Liver (tissue), 8 donors: ENCODE measurements at regions not wholly inside any gene's neighbourhood (a gene's known extent, or its start where the extent isn't known, plus 50 kb on each side); places are given as distances from the start of the nearest gene placed in this dataset.

ENCODE experiments used
- DNase-seq: peaks from one replicate; pipeline ENCODE4 v3.0.0-alpha.2; 2017; ENCODE audit warnings: low spot score
- H3K27ac ChIP-seq, 2 donors: one replicate each; pipeline ENCODE4 v1.7.0; 2013; ENCODE audit warnings: inconsistent platforms in 2 of 2, low read length in 2 of 2, control low read depth in 1 of 2, low read depth in 1 of 2, mild to moderate bottlenecking in 1 of 2
- H3K27me3 ChIP-seq, 4 donors: one replicate each; pipeline versions ENCODE4 v1.6.1 to v1.7.0; 2013; ENCODE audit warnings: low read length in 3 of 4, inconsistent platforms in 1 of 4, mild to moderate bottlenecking in 1 of 4, moderate library complexity in 1 of 4; ENCODE audit not compliant: control insufficient read depth in 4 of 4, insufficient read depth in 4 of 4
- H3K36me3 ChIP-seq, 4 donors: one replicate each; pipeline versions ENCODE4 v1.6.1 to v1.7.0; 2013; ENCODE audit warnings: low read length in 3 of 4, mild to moderate bottlenecking in 3 of 4, low read depth in 1 of 4, moderate library complexity in 1 of 4; ENCODE audit not compliant: control insufficient read depth in 4 of 4, insufficient read depth in 3 of 4
- H3K4me1 ChIP-seq, 4 donors: one replicate each; pipeline versions ENCODE4 v1.6.1 to v1.7.0; 2013; ENCODE audit warnings: low read length in 3 of 4, mild to moderate bottlenecking in 3 of 4, moderate library complexity in 1 of 4; ENCODE audit not compliant: control insufficient read depth in 4 of 4, insufficient read depth in 4 of 4
- H3K4me3 ChIP-seq, 3 donors: one replicate each; pipeline versions ENCODE4 v1.6.1 to v1.7.0; 2013; ENCODE audit warnings: low read length in 3 of 3, control low read depth in 1 of 3, low read depth in 1 of 3, mild to moderate bottlenecking in 1 of 3
- H3K9ac ChIP-seq, 2 donors: one replicate each; pipeline ENCODE4 v1.7.0; 2013; ENCODE audit warnings: low read length in 2 of 2, mild to moderate bottlenecking in 2 of 2, moderate library complexity in 2 of 2, control low read depth in 1 of 2, low read depth in 1 of 2
- H3K9me3 ChIP-seq, 4 donors: one replicate each; pipeline versions ENCODE4 v1.6.1 to v1.7.0; 2013; ENCODE audit warnings: low read length in 3 of 4; ENCODE audit not compliant: control insufficient read depth in 4 of 4
- EGR1 ChIP-seq, 2 donors: IDR thresholded peaks; 2 replicates each; pipeline ENCODE4 v1.6.1; 2016 to 2018; ENCODE audit warnings: antibody characterized with exemption in 2 of 2, low read depth in 2 of 2
- FOXA1 ChIP-seq: IDR thresholded peaks from 2 replicates; pipeline ENCODE4 v1.6.1; 2016; ENCODE audit warnings: antibody characterized with exemption
- FOXA2 ChIP-seq: IDR thresholded peaks from 2 replicates; pipeline ENCODE4 v1.6.1; 2016; ENCODE audit warnings: antibody characterized with exemption
- GABPA ChIP-seq, 2 donors: IDR thresholded peaks in 1 of 2; conservative IDR thresholded peaks in 1 of 2; 2 replicates each; pipeline ENCODE4 v1.6.1; 2016; ENCODE audit warnings: antibody characterized with exemption in 2 of 2, mild to moderate bottlenecking in 1 of 2, moderate library complexity in 1 of 2
- JUND ChIP-seq, 2 donors: IDR thresholded peaks; 2 replicates each; pipeline ENCODE4 v1.6.1; 2016; ENCODE audit warnings: antibody characterized with exemption in 2 of 2
- NR2F2 ChIP-seq: IDR thresholded peaks from 2 replicates; pipeline ENCODE4 v1.6.1; 2016; ENCODE audit warnings: antibody characterized with exemption
- RAD21 ChIP-seq, 2 donors: IDR thresholded peaks; 2 replicates each; pipeline ENCODE4 v1.6.1; 2016; ENCODE audit warnings: antibody characterized with exemption in 2 of 2, mild to moderate bottlenecking in 2 of 2
- RXRA ChIP-seq, 2 donors: IDR thresholded peaks; 2 replicates each; pipeline ENCODE4 v1.6.1; 2017 to 2018; ENCODE audit warnings: antibody characterized with exemption in 2 of 2, mild to moderate bottlenecking in 1 of 2
- SP1 ChIP-seq: IDR thresholded peaks from 2 replicates; pipeline ENCODE4 v1.6.1; 2018; ENCODE audit warnings: antibody characterized with exemption, mild to moderate bottlenecking
- TAF1 ChIP-seq: conservative IDR thresholded peaks from 2 replicates; pipeline ENCODE4 v1.6.1; 2016; ENCODE audit warnings: antibody characterized with exemption, mild to moderate bottlenecking
- YY1 ChIP-seq: IDR thresholded peaks from 2 replicates; pipeline ENCODE4 v1.6.1; 2016; ENCODE audit warnings: antibody characterized with exemption, mild to moderate bottlenecking
- WGBS: extraction: QIAGEN DNeasy Blood & Tissue Kit; methylation state at CpG from one replicate; pipeline ENCODE4 v1.1.7; 2013; 5-methylcytosine and 5-hydroxymethylcytosine counted together
- TF ChIP-seq, protein P1 (sequence below): fragments of 150-350 bp; IDR thresholded peaks from 2 replicates; pipeline ENCODE4 v1.5.1; 2017; ENCODE audit warnings: improper control_type of control experiment, low read depth, low read length; ENCODE audit not compliant: missing input control
- TF ChIP-seq, protein P2 (sequence below): IDR thresholded peaks from 2 replicates; pipeline ENCODE4 v1.6.1; 2016; ENCODE audit warnings: antibody characterized with exemption
- TF ChIP-seq, protein P3 (sequence below): IDR thresholded peaks from 2 replicates; pipeline ENCODE4 v1.6.1; 2016; ENCODE audit warnings: antibody characterized with exemption
- TF ChIP-seq, protein P4 (sequence below): IDR thresholded peaks from 2 replicates; pipeline ENCODE4 v1.6.1; 2016; ENCODE audit warnings: antibody characterized with exemption
- TF ChIP-seq, protein P5 (sequence below): IDR thresholded peaks from 2 replicates; pipeline ENCODE4 v1.6.1; 2016; ENCODE audit warnings: antibody characterized with exemption, mild to moderate bottlenecking
- donor health status: healthy.
- donor health status: healthy.
- donor health status: healthy.
- donor health status: healthy.
- donor health status: healthy.

DNA sequence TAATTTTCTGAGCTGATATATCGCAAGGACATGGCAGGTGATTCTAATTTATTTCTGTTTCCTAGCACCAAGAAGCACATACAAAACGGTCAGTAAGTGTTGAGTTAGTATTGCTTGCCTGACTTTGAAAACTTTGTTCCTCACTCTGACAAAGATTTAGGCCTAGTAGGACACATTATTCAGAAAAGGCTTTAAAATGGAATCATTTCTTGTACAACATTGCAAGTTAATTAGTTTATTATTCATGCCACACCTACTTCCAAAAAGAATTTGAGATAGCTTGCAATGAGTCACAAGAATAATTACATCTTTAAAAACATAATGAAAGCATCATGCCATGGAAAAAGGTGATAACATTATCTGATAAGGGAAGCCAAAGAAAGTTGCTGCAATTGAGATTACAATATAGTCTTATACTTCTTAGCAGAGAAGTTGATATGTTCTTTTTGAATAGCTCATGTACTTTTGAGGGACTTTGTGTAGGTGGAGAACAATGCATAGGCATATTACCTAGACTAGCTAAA lies 474.2 kb downstream of the KLF5 start (continued):
- TF ChIP-seq, protein P1, sequence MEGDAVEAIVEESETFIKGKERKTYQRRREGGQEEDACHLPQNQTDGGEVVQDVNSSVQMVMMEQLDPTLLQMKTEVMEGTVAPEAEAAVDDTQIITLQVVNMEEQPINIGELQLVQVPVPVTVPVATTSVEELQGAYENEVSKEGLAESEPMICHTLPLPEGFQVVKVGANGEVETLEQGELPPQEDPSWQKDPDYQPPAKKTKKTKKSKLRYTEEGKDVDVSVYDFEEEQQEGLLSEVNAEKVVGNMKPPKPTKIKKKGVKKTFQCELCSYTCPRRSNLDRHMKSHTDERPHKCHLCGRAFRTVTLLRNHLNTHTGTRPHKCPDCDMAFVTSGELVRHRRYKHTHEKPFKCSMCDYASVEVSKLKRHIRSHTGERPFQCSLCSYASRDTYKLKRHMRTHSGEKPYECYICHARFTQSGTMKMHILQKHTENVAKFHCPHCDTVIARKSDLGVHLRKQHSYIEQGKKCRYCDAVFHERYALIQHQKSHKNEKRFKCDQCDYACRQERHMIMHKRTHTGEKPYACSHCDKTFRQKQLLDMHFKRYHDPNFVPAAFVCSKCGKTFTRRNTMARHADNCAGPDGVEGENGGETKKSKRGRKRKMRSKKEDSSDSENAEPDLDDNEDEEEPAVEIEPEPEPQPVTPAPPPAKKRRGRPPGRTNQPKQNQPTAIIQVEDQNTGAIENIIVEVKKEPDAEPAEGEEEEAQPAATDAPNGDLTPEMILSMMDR: no peak
- TF ChIP-seq, protein P2, sequence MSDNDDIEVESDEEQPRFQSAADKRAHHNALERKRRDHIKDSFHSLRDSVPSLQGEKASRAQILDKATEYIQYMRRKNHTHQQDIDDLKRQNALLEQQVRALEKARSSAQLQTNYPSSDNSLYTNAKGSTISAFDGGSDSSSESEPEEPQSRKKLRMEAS: no peak
- no peak for TF ChIP-seq NR2F2
- TF ChIP-seq, protein P3, sequence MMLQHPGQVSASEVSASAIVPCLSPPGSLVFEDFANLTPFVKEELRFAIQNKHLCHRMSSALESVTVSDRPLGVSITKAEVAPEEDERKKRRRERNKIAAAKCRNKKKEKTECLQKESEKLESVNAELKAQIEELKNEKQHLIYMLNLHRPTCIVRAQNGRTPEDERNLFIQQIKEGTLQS: no peak

DNA sequence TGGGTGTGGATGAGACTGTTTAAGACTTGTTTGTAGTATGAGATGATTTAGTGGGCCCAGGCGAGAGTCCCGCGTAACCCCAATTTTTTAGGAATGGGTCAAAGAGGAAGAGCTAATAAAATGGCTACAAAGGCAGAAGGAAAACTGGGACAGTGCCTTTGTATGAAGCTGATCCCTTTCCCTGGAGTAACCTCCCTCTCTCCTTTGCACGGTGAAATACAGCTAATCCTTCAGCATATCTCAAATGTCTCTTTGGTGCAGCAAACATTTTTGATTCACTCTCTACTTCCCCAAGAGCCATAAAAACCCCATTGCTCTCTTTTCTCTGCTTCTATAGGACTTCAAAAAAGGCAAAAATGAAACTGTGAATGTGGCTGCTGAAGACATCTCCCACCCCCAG lies 473.8 kb downstream of the KLF5 start:
- Histone ChIP-seq H3K27me3 (peaks cover 0 to 3% (median 0%) of the 10 kb centered on the region in 4 donors), H3K4me3 (no peak overlapping the region), H3K27ac (no peak overlapping the region), H3K4me1 (no peaks in the 10 kb centered on the region), H3K9me3 (no peaks in the 10 kb centered on the region), H3K9ac (no peak overlapping the region), H3K36me3 (no peaks in the 10 kb centered on the region)
- no peak for TF ChIP-seq SP1
- no peak for TF ChIP-seq YY1
- no peak for TF ChIP-seq JUND (IDR thresholded peaks at IDR 0.05)
- TF ChIP-seq, protein P4, sequence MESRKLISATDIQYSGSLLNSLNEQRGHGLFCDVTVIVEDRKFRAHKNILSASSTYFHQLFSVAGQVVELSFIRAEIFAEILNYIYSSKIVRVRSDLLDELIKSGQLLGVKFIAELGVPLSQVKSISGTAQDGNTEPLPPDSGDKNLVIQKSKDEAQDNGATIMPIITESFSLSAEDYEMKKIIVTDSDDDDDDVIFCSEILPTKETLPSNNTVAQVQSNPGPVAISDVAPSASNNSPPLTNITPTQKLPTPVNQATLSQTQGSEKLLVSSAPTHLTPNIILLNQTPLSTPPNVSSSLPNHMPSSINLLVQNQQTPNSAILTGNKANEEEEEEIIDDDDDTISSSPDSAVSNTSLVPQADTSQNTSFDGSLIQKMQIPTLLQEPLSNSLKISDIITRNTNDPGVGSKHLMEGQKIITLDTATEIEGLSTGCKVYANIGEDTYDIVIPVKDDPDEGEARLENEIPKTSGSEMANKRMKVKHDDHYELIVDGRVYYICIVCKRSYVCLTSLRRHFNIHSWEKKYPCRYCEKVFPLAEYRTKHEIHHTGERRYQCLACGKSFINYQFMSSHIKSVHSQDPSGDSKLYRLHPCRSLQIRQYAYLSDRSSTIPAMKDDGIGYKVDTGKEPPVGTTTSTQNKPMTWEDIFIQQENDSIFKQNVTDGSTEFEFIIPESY: no peak
- no peak for TF ChIP-seq GABPA (IDR thresholded peaks at IDR 0.05 in 1 of 2, conservative IDR thresholded peaks at IDR 0.05 in 1 of 2)
- TF ChIP-seq, protein P2: no peak
- TF ChIP-seq TAF1: no peak
- TF ChIP-seq, protein P1: no peak
- TF ChIP-seq EGR1 (IDR thresholded peaks at IDR 0.05; ENCODE audit: low read depth in 2 of 2): no peak
- DNase-seq: no peak
- WGBS: 94% methylated on average over 4 of the region's 4 CpGs

DNA sequence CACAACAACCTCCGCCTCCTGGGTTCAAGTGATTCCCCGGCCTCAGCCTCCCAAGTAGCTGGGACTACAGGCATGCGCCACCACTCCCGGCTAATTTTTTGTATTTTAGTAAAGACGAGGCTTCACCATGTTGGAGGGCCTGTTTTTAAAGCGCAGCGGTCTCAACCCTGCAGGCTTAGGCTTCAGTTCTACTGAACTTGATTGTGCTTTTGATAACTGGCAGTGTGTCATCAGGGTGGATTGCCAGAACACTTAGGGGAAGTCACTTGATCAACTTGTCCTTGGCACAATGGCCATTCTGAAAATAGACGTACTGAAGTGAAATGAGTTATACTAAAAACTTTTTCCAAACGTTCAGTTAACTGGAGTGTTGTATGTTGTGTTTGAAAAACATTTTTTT lies 472.2 kb downstream of the KLF5 start:
- Histone ChIP-seq H3K9ac (no peak overlapping the region), H3K36me3 (no peaks in the 10 kb centered on the region), H3K4me1 (no peaks in the 10 kb centered on the region), H3K27me3 (peaks cover 0 to 3% (median 0%) of the 10 kb centered on the region in 4 donors), H3K4me3 (no peak overlapping the region), H3K9me3 (no peaks in the 10 kb centered on the region), H3K27ac (no peak overlapping the region)
- DNase-seq: no peak
- 89% methylated on average over 9 of the region's 9 CpGs for whole genome bisulfite sequencing
- TF ChIP-seq, protein P1: no peak
- TF ChIP-seq, protein P5, sequence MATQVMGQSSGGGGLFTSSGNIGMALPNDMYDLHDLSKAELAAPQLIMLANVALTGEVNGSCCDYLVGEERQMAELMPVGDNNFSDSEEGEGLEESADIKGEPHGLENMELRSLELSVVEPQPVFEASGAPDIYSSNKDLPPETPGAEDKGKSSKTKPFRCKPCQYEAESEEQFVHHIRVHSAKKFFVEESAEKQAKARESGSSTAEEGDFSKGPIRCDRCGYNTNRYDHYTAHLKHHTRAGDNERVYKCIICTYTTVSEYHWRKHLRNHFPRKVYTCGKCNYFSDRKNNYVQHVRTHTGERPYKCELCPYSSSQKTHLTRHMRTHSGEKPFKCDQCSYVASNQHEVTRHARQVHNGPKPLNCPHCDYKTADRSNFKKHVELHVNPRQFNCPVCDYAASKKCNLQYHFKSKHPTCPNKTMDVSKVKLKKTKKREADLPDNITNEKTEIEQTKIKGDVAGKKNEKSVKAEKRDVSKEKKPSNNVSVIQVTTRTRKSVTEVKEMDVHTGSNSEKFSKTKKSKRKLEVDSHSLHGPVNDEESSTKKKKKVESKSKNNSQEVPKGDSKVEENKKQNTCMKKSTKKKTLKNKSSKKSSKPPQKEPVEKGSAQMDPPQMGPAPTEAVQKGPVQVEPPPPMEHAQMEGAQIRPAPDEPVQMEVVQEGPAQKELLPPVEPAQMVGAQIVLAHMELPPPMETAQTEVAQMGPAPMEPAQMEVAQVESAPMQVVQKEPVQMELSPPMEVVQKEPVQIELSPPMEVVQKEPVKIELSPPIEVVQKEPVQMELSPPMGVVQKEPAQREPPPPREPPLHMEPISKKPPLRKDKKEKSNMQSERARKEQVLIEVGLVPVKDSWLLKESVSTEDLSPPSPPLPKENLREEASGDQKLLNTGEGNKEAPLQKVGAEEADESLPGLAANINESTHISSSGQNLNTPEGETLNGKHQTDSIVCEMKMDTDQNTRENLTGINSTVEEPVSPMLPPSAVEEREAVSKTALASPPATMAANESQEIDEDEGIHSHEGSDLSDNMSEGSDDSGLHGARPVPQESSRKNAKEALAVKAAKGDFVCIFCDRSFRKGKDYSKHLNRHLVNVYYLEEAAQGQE: no peak
- TF ChIP-seq RAD21 (IDR thresholded peaks at IDR 0.05) (no peak), JUND (IDR thresholded peaks at IDR 0.05) (no peak), TAF1 (no peak), FOXA1 (no peak), FOXA2 (no peak), SP1 (no peak), RXRA (IDR thresholded peaks at IDR 0.05) (no peak)
